NB4 (cell line): ENCODE measurements at regions not wholly inside any gene's neighbourhood (a gene's known extent, or its start where the extent isn't known, plus 50 kb on each side); places are given as distances from the start of the nearest gene placed in this dataset.

Experiments
- CTCF ChIP-seq: IDR thresholded peaks from one replicate; pipeline ENCODE4 v1.5.1; 2012; ENCODE audit warnings: low read depth, low read length
- MYC ChIP-seq: IDR thresholded peaks from 2 replicates; pipeline ENCODE4 v1.6.1; 2011; ENCODE audit warnings: low read depth, low read length
- POLR2A ChIP-seq: IDR thresholded peaks from 2 replicates; pipeline ENCODE4 v1.6.1; 2011; ENCODE audit warnings: mild to moderate bottlenecking; ENCODE audit not compliant: insufficient read length; ENCODE audit errors: extremely low read depth

DNA sequence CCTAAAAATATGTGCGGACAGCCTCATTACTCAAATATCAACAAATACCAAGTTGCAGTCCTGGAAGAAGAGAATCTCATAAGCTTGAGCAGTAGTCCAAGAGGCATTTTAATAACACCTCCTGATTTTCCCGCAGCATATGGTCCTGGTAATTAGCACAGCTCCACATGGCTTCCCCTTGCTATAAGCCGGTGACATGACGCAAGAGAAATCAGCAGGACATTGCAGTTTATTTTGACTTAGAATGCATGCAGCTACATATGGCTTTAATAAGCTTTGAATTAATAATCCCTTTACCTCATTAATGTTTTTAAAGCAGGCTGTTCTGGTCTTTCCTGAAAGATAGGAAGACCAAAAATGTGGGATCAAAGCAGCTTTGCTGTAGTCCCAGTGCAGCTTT lies 137.6 kb downstream of the RAMP3 start:
- TF ChIP-seq CTCF (no peak), POLR2A (no peak), MYC (no peak)
